ENCODE measurements at regions not wholly inside any gene's neighbourhood (a gene's known extent, or its start where the extent isn't known, plus 50 kb on each side); places are given as distances from the start of the nearest gene placed in this dataset.

- no peak overlapping the region for H3K4me3 ChIP-seq
- H3K27me3 ChIP-seq = no peaks in the 10 kb centered on the region
- intact Hi-C loops (cut with DNase I) = no loop called here
- H3K36me3 ChIP-seq (replicated peaks in 1 of 2) = no peaks in the 10 kb centered on the region
- no peaks in the 10 kb centered on the region for H3K9me3 ChIP-seq (replicated peaks in 1 of 3)
- H3K27ac ChIP-seq = no peak overlapping the region
- H3K4me1 ChIP-seq (replicated peaks in 1 of 2) = no peaks in the 10 kb centered on the region
- TF ChIP-seq POLR2A (IDR thresholded peaks at IDR 0.05) (no peak), CTCF (IDR thresholded peaks at IDR 0.05) (no peak)
- DNase-seq = no peak
These were observed 246.7 kb downstream of the ALDH8A1 start for GRCh38 chr6:134703206-134703605.

GRCh38 chr6:134702279-134702678, 247.6 kb downstream of the ALDH8A1 start:
- H3K9me3 ChIP-seq (replicated peaks in 1 of 3) = no peaks in the 10 kb centered on the region
- TF ChIP-seq CTCF (IDR thresholded peaks at IDR 0.05) (no peak), POLR2A (IDR thresholded peaks at IDR 0.05) (no peak)
- no peak overlapping the region for H3K27ac ChIP-seq
- intact Hi-C loops (cut with DNase I) = no loop called here
- H3K4me1 ChIP-seq (replicated peaks in 1 of 2) = no peaks in the 10 kb centered on the region
- no peaks in the 10 kb centered on the region for H3K27me3 ChIP-seq
- DNase-seq = no peak
- 93 to 97% (median 96%) methylated on average over 3 of the region's 3 CpGs for WGBS, 4 donors
- no peak overlapping the region for H3K4me3 ChIP-seq
- H3K36me3 ChIP-seq (replicated peaks in 1 of 2) = no peaks in the 10 kb centered on the region

GRCh38 chr6:134701301-134701700, 248.6 kb downstream of the ALDH8A1 start:
- intact Hi-C loops (cut with DNase I) = no loop called here
- TF ChIP-seq POLR2A (IDR thresholded peaks at IDR 0.05) (no peak), CTCF (IDR thresholded peaks at IDR 0.05) (no peak)
- Histone ChIP-seq H3K27me3 (no peaks in the 10 kb centered on the region), H3K27ac (no peak overlapping the region), H3K36me3 (replicated peaks in 1 of 2) (no peaks in the 10 kb centered on the region), H3K4me1 (replicated peaks in 1 of 2) (no peaks in the 10 kb centered on the region), H3K9me3 (replicated peaks in 1 of 3) (no peaks in the 10 kb centered on the region), H3K4me3 (no peak overlapping the region)
- no peak for DNase-seq
- WGBS, 4 donors = 82 to 94% (median 86%) methylated on average over 1 of the region's 1 CpG

GRCh38 chr6:134698228-134698627, 251.7 kb downstream of the ALDH8A1 start:
- intact Hi-C loops (cut with DNase I) = no loop called here
- no peak overlapping the region for H3K4me3 ChIP-seq
- H3K9me3 ChIP-seq (replicated peaks in 1 of 3) = no peaks in the 10 kb centered on the region
- no peaks in the 10 kb centered on the region for H3K36me3 ChIP-seq (replicated peaks in 1 of 2)
- no peak for DNase-seq
- TF ChIP-seq POLR2A (IDR thresholded peaks at IDR 0.05) (no peak), CTCF (IDR thresholded peaks at IDR 0.05) (no peak)
- no peak overlapping the region for H3K27ac ChIP-seq
- H3K27me3 ChIP-seq = no peaks in the 10 kb centered on the region
- no peaks in the 10 kb centered on the region for H3K4me1 ChIP-seq (replicated peaks in 1 of 2)
- 82 to 97% (median 93%) methylated on average over 1 of the region's 1 CpG for WGBS, 4 donors

Measured in adrenal gland (tissue), 9 donors.